GM21723 (cell line): ENCODE measurements at regions not wholly inside any gene's neighbourhood (a gene's known extent, or its start where the extent isn't known, plus 50 kb on each side); places are given as distances from the start of the nearest gene placed in this dataset.

Source experiments
- ATAC-seq: cut with Tn5 transposase; IDR thresholded peaks from one replicate; pipeline ENCODE4 v1.9.1; 2021; ENCODE audit warnings: mild to moderate bottlenecking, moderate library complexity; ENCODE audit not compliant: unreplicated experiment

DNA sequence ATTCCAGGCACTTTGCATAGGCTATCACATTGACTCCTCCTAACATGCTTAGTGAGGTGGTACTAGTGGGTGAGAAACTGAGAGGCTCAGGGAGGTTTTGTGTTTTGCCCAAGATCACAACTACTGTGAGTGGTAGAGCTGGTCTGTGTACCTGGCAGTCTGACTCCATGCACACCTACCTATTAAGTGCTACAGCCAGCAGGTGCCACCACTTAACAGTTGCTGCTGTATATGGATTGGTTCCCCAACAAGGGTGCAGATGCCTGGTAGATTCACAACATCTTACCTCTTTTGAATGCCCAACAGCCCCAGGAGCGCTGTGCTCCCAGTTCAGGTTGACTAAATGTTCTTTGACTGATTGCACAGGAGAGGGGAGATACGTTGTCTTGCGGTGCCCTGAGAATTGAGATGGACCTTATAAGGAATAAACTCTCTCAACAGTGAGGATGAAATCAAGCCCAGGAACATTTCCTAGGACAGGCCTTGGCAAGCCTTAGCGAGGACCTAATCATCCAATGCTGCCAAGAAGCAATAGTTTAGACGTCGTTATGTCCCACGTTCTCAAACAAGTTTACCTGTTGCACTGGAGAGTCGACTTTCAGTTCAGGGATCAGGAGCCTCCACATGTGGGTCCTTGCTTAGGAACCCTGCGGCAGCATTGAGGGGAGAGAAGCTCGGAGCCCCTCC is 78.9 kb upstream of the F3 start:
- ATAC-seq: no peak

DNA sequence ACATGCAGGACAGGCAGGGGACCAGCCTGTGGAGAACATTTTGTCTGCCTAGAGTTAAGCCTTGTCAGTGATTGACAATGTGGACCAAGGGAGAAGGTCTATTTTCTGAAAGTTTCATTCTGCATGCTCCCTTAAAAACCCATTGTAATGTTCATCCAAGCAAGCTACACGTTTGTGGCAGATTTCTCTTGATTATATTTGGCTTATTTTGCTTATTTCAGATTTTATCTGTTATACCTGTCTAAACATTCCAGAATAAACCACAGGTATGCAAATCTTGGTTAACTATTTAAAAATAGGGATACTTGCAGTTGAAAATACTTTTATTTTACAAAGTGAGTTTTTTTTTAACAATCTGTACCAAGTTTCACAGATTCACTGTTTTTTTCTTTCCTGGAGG is 78.2 kb upstream of the F3 start:
- no peak for ATAC-seq

DNA sequence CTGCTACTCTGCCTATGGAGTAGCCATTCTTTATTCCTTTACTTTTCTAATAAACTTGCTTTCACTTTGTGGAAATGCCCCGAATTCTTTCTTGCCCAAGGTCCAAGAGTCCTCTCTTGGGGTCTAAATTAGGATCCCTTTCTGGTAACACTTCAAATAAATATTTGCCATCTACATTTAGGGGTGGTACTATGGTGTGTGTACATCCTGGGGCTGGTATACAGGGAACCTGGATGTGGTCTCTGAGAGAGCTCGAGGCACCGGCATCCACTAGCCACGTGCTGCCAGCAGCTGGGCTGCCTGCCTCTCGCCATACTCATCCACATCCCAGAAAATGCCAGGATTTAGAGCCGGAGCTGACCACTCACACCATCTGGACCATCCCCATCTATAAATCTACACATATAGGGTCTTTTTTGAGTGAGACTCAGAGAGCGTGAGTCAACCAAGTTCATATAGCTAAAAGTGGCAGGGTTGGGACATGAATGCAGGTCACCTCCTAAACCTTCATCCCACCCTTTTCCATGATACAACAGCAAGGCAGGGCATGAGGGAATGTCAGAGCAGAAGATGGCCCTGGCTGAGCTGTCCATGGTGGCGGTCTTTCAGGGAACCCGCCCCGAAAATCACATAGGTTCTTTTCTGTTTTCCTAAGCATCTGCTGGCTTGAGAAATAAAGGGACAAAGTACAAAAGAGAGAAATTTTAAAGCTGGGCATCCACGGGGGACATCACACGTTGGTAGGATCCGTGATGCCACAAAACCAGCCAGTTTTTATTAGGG is 76.6 kb upstream of the F3 start:
- ATAC-seq: no peak

DNA sequence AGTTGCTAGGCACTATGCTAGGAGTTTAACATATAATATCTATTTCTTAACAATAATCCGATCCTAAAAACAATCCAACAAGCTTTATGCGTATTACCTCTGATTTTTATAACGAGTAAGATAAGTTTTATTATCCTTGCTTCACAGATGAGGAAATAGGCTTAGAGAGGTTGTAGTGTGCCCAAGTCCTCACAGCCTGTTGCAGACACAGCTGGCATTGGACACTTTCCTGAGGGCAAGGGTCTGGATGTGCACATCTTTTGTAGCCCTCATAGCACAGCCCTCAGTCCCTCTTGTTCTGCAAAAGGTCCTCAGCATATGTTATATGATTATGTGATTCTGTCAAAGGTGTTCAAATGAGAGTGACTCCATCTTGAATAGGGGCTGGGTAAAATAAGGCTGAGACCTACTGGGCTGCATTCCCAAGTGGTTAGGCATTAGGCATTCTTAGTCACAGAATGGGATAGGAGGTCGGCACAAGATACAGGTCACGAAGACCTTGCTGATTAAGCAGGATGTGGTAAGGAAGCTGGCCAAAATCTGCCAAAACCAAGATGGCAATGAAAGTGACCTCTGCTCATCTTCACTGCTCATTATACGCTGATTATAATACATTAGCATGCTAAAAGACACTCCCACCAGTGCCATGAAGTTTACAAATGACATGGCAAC is 75.7 kb upstream of the F3 start:
- ATAC-seq: no peak

DNA sequence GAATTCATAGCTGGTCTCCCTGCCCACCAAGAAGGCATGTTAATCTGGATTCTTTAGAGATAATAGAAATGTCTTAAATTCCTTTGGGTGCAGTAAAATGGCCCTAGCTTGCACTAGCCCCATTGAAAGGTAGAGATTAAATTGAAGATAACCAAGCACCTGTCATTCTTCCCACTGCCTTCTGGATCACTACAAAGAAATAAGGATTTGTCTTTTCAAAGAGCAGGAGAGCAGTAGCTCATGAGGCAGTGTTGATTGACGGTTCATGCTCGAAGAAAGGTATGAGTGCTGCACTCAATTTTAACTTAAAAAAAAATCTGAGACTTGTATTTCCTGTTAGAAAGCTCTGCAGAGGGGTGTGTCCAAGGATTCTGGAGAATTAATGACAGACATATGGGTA is 74.9 kb upstream of the F3 start:
- no peak for ATAC-seq

DNA sequence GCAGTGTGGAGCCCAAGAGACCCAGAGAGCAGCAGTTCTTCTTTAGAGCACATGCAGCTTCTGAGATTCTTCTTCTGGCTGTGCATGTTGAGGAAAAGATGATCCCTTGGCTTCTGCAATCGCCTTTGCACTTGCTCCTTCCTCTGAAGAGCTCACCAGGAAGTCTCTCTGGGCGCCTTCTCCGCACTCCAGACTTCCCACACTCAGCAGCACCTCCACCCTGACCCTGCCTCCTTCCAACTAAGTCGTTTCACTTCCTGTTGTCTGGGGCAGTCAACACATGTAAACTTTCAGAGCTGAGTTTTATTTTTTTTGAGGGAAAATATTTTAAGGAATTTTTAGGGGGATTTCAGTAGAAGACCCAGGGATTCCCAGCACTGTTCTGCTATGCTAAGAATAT is 73.4 kb upstream of the F3 start:
- ATAC-seq: no peak

DNA sequence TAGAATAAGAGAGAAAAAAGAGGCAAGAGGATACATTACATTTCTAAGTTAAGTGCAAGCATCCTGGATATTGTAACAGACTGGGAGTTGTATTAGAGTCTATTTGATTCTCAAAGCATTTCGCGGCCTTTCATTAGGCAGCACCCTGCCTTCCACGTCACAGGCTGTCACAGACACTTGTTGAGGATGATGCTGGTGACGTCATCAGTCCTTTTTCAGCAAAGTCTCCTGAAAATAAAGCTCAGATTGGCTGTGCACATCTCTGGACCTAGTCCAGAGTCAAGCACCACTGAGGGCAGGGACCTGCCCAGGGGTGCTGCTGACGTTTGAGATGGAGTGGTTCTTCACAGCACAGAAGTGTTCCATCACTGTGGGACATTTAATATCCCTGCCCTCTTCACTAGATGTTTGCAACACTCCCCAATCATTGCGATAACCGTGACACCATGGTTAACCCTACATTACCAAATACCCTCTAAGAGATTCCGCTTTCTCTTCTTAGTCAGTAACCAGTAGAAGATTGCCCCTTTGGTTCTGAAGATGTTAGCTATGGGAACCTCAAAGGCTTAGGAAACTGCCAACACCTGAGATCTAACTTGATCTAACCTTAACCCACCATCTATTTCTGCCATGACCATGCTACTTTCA is 72.7 kb upstream of the F3 start:
- no peak for ATAC-seq

DNA sequence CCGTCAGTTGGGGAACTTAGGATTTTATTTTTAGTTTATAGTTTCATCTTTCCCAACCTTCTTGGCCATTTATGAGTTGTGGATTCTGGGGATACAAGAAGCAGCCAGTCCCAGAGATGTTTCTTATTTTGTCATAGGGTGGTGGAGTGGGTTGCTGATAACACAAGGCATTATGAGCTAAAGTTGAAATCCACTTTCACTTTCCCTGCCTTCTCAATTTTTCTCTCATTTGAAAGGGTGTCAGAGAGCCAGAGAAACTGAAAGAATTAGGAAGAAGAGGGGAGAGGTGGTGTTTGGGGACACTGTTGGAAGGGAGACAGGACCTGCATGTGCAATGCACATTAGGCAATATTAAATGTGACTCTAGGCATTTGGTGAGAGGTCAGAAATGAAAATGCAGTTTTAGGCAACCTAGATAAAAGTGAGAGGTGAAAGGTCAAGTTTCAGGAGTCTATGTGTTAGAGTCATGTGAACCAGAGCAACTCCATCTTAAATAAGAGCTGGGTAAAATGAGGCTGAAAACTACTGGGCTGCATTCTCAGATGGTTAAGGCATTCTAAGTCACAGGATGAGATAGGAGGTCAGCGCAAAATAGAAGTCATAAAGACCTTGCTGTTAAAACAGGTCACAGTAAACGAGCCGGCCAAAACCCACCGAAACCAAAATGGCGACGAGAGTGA is 71.1 kb upstream of the F3 start:
- ATAC-seq: no peak

DNA sequence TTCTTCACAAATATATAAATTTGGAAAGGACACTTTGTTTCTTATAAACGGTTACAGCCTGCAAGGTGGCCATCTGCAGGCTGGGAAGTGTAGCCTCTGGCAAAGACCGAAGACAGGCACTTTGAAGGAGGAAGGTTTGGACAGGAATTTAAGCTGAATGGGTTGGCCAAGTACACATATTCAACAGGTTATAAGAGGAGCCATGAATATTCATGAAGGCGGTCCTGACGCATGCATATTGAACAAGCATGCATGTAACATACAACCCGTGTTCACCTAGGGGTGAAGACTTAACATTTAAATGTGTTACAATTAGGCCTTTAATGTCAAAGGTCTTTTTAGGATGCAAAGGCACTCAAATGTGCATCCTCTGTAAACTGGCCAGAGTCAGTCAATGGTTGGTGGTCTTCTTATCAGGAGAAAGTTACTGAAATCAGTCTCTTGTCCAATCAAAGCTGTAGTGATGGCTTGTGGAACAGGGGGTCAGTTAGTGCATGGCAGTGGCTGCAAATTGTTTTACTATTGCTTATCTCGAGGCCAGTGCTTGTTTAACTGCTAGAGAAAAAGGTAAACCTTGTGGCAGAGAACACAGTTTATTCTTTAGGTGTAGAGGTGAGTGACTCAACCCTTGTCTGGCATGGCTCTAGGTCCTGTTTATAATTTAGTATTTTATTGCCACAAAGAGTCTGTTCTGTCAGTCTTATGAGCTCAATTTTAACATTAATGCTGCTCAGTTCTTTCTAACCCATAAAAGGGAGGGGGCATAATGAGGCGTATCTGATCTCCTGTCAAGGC is 70.3 kb upstream of the F3 start:
- no peak for ATAC-seq

DNA sequence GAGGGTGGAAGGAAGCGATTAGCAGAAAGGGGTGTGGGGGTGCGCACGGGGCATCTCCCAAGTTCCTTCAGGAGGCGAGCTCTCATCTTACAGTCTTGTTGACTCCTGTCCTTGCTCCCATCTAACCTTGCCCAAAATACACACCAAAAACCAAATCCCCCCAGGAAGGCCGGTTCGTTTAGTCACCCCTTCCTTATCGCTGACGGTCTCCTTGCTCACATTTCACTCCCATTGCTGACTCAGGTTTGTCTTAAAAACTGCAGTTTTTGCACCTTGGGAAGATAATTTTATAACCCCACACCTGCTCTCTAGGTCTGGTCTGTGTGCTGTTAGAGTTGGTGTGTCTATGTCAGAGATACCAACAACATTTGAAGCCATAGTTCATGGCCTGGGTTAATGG is 68.1 kb upstream of the F3 start:
- no peak for ATAC-seq

DNA sequence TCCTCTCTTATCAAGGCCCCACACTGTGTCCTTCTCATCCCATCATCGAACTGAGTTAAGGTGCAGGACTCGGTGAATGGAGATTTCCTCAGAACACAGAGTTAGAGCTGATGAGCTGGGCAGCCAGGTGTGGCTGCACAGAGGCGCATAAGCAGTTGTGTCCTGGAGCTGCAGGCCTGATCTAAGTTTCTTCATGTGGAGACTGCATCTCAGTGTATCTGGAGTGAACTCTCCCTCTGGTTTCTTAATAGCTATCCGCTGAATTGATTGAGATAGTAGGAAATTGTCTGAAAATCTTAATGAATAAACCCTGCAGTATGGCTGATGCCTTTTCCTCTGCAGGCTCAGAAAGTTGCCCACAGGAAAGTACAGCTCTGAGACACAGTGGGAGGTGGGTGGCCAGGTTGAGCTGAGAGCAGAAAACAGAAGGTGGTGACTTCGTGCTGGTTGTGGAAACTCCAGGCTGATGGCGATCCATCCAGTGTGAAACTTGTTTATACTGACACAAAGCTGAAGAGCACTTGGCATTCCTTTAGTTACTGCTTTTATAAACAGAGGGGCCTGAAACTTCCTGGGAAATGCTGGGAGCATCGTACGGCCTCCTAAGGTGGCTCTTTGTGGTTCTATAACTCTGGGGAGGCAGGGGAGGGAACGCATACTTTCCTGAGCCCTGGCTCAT is 67.4 kb upstream of the F3 start:
- no peak for ATAC-seq

DNA sequence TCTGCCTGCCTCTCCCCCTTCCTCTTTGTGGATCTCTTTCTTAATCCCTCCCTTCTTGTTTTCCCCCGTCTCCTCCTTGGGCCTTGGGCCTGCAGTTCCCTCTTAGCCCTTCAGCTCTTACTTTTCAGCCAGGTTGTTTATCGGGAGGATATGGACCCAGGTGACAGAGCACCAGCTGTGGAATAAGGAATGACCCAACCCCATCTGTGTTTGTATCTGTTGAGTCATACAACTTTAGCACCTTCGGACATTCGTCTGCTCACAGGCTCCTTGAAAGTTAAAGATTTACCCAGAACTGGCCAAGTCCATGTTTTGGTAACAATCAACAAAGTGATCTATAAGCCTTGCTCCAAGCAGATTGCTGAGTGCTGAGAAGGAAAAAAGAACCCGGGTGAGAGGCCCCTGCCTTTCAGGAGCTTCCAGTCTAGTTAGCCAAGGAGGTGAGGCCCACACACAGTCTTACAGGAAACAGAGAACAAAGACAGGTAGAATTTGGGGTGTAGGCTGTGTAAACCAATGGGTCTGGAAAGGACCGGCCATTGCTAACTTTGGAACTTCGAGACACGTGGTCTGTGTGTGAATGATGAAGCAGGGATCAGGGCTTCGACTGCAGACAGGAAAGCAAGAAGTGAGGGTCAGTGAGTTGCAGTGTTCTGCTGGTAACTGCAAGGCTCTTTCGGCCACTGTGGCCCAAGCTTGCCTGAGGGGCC is 66.7 kb upstream of the F3 start:
- no peak for ATAC-seq

DNA sequence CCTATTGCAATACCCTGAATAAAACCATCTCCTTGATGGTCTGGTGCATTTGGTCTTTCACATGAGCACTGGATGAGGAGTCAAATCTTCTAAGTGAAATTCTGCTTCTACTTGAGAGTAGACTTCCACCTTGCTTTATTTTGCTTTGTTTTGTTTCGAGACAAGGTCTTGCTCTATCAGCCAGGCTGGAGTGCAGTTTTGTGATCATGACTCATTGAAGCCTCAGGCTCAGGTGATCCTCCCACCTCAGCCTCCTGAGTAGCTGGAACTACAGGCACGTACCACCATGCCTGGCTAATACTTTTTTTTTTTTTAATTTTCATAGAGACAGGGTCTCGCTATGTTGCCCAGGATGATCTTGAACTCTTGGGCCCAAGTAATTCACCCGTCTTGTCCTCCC is 65.8 kb upstream of the F3 start:
- no peak for ATAC-seq

DNA sequence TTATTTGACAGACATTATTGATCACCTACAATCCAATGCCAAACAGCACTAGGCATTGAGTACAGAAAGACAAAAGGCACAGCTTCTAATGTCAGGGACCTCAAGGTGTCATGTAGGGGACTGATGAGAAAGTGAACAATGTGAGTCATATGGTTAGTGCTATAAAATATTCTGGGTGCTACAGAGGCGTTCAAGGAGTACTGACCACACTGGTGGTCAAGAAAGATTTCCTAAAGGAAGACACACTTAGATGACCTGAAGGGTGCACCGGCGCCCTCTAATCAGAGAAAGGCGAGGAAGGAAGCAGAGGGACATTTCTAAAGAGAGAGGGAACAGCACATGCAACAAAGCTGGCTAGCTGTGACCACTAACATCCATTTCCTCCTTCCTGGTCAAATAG is 64.9 kb upstream of the F3 start:
- no peak for ATAC-seq

DNA sequence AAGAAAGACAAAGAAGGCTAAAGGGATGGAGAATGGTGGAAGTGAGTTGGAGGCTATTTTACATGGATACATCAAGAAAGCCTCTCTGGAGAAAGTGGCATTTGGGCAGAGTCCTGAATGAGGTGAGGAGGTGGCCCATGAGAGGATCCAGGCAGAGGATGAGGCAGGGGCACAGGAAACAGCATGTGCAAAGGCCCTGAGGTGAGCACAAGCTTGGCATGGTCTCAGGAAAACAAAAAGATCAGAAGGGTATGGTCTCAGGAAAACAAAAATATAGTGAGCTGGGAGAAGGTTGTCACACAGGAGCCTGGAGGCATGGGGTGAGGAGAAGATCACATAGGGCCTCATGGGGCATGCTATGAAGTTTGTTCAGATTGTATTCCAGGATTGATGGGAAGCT is 62.1 kb upstream of the F3 start:
- ATAC-seq: no peak

DNA sequence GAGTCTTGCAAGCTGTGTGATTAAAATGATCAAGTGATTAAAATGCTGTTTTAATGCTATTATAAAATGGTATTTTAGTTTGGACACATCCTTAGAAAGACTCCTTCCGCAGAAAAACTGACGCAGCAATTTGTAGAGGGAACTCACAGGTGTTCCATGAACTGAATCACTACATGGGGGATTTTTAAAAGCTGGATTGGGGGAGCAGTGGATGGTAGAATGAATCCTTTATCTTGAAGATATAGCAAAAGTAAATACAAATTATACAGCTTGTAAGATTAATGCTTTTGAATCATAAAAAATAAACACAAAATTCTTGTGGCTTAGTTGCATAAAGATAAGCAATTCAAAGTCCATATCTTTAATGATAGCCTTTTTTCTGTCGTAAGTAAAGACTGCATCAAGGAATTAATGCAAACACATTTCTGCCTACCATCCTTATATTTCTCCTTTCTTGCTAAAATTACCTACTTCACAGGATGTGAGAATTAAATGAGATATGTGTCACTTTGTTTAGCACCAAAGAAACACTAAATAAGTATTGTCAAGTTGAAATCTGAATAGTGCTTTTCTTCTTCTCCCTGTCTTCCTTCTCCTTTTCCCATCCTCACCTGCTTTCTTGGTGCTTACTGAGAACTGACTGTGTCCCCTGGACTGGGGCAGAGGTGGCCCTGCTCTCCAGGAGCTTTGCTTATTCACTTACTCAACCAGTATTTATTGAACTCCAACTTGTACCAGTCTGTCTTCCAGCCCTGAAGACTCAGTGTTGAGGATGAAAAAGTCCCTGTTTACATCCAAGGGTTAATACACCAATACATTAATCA is 61.5 kb upstream of the F3 start:
- ATAC-seq: no peak

DNA sequence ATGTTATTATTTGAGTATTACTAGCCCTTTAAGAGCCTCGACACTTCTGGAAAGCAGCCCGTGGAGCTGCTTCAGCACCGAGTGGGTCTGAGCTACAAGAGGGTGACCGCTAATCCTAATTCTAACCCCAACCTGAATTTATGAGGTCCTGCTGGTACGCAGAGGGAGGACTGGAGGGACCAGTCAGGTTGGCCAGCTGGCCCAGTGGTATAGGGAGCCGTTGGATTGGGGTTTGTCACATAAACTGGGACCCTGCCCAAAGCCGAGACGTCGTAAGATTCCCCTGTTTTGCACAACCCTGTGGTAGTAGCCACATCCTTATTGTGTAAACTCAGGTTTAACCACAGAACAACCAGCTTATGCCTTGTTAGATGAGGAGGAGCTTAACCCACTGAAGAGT is 60.8 kb upstream of the F3 start:
- ATAC-seq: no peak

DNA sequence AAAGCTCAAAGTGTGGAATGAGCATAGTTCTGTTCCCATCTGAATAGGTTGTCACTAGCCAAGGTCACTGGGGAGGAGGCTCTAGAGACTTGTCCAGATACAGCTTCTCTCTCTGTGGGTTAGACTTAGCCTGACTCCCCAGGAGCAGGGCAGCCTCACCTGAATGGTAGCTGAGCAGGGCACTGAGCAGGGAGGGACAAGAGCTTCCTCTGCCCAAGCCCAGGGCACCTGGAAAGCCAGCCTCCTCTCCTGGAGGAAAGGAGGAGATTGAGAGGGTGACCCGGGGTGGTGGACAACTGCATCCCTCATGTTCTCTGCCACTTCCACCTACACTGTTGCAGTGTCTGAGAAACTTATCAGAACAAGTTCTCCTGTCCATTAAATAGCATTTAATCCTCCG is 59.0 kb upstream of the F3 start:
- no peak for ATAC-seq
